GM12875 (cell line): ENCODE measurements at regions not wholly inside any gene's neighbourhood (a gene's known extent, or its start where the extent isn't known, plus 50 kb on each side); places are given as distances from the start of the nearest gene placed in this dataset.

ENCODE experiments used
- H3K4me3 ChIP-seq: one replicate; pipeline ENCODE4 v1.5.1; 2011; ENCODE audit warnings: low read depth, low read length, control low read depth
- TF ChIP-seq, protein P1 (sequence below): IDR thresholded peaks from 2 replicates; pipeline ENCODE4 v1.5.1; 2011; ENCODE audit warnings: low read depth, mild to moderate bottlenecking, control low read depth, inconsistent platforms, low read length, moderate library complexity, borderline replicate concordance; ENCODE audit not compliant: insufficient read depth

GRCh38 chr15:91461377-91461776, 361.3 kb downstream of the SV2B start:
- no peak overlapping the region for H3K4me3 ChIP-seq
- TF ChIP-seq, protein P1, sequence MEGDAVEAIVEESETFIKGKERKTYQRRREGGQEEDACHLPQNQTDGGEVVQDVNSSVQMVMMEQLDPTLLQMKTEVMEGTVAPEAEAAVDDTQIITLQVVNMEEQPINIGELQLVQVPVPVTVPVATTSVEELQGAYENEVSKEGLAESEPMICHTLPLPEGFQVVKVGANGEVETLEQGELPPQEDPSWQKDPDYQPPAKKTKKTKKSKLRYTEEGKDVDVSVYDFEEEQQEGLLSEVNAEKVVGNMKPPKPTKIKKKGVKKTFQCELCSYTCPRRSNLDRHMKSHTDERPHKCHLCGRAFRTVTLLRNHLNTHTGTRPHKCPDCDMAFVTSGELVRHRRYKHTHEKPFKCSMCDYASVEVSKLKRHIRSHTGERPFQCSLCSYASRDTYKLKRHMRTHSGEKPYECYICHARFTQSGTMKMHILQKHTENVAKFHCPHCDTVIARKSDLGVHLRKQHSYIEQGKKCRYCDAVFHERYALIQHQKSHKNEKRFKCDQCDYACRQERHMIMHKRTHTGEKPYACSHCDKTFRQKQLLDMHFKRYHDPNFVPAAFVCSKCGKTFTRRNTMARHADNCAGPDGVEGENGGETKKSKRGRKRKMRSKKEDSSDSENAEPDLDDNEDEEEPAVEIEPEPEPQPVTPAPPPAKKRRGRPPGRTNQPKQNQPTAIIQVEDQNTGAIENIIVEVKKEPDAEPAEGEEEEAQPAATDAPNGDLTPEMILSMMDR = no peak

DNA sequence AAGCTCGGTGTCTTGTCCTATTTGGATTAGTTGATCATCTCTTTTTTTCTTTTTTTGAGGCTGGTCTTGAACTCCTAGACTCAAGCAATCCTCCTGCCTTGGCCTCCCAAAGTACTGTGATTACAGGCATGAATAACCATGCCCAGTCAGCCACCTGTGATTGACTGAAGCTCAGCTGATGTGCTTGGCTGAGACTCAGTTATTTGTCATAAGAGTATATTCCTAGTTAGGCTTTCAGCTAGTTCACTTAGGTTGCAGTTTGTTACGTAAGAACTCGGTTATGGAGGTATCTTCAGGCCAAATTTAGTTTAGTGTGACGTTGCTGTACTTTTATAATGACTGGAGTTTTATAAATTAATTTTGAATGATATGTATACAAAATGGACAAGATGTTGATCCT, 365.0 kb downstream of the SV2B start:
- TF ChIP-seq, protein P1 = no peak
- H3K4me3 ChIP-seq = no peak overlapping the region

DNA sequence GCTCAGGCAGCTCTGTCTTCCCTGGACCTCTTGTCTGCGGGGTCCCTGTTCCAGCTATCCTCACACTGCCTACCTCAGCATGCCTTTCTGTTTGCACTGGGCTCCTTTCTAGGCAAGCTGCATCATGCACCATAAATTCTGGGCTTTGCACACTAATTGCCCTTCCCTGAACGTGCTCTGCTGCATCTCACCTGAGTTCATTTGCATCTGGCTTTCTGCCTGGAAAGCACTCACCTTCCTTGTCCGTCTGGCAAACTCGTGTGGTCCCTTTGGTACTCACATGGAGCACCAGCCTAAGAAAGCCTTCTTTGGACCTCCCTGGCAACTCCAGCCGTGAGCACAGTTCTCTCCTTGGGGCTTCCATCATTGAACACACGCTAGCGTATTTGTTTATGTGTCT, 365.6 kb downstream of the SV2B start:
- H3K4me3 ChIP-seq = no peak overlapping the region
- TF ChIP-seq, protein P1 = no peak

GRCh38 chr15:91468871-91469580, 369.0 kb downstream of the SV2B start:
- H3K4me3 ChIP-seq = no peak overlapping the region
- TF ChIP-seq, protein P1 = no peak

DNA sequence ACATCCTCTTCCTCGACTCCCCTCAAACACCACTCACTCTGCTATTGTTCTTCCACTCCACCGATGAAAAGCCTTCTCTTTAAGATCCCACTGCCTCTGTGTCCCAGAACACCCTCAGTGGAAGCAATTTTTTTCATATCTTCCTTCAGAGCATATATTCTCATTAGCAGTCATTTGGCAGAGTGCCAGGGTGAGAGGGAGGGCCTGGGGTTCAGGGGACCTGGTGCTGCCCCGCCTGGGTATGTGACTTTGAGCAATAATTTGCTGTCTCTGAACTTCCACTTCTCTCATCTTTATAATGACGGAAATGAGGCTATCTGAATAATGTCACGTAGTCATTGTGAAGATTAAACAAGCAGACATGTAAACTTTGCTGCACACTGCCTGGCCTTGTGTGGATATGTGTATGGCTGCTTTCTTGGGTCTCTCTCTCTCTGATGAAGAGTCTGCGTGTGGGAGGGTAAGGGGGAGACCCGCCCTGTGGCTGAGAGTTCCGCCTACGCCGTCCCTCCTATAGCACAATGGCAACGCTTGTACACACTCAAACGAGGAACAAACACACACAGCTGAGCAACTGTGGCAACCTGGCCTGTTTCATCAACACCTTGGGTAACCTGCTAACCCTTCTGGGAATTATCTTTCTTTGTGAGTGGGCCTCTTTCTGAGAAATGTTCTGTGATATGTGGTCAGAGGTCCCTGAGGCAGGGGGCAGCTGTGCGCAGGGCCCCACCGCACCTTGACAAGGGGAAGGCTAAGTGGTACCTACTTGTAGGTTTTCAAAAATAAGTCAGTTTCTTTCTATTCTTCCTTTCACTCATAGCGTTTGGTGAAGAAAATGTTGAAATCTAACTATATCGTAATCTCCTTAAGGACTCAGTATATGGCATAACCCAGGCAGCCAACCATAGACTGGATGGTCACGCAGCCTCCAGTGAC, 369.8 kb downstream of the SV2B start:
- H3K4me3 ChIP-seq = no peak overlapping the region
- TF ChIP-seq, protein P1 = no peak

- TF ChIP-seq, protein P1 = no peak
- H3K4me3 ChIP-seq = no peak overlapping the region
These were observed 371.4 kb downstream of the SV2B start for GRCh38 chr15:91471468-91471867.
